ENCODE measurements at regions not wholly inside any gene's neighbourhood (a gene's known extent, or its start where the extent isn't known, plus 50 kb on each side); places are given as distances from the start of the nearest gene placed in this dataset.
"Not testable (repeated sequence)": the region's sequence is repeated elsewhere in the genome, so short reads cannot be mapped to it uniquely, and the experiment has no call there.

- intact Hi-C loops (cut with micrococcal nuclease); H2AK5ac ChIP-seq (ENCODE audit: low read depth, low read length); POLR2A ChIA-PET (ENCODE audit: unreplicated experiment); H2BK20ac ChIP-seq (ENCODE audit: low read depth, low read length); DNase-seq; H3K18ac ChIP-seq (ENCODE audit: low read depth, low read length); H3K9me3 ChIP-seq (ENCODE audit: control insufficient read depth, insufficient read depth, low read length); H2AFZ ChIP-seq (replicated peaks; ENCODE audit: low read length, poor library complexity); H3K4me2 ChIP-seq (ENCODE audit: low read depth, low read length); H3K4me1 ChIP-seq (ENCODE audit: control insufficient read depth, insufficient read depth, low read length); in situ Hi-C loops (cut with MboI; ENCODE audit: low sequenced_read_pairs); H3K27me3 ChIP-seq (ENCODE audit: control insufficient read depth, insufficient read depth, low read length); CTCF ChIA-PET; dilution Hi-C loops (cut with HindIII; ENCODE audit: low sequenced_read_pairs, unreplicated experiment); H3K9ac ChIP-seq (ENCODE audit: low read depth, low read length); H3K27ac ChIP-seq (ENCODE audit: insufficient read depth, low read length); H3K9me1 ChIP-seq (ENCODE audit: insufficient read depth, low read length); H3K14ac ChIP-seq (replicated peaks; ENCODE audit: low read depth, low read length); H3K56ac ChIP-seq (ENCODE audit: extremely low read depth, insufficient read depth, low read length); H2BK15ac ChIP-seq (ENCODE audit: low read depth, low read length); ATAC-seq (ENCODE audit: low read depth); H4K91ac ChIP-seq (ENCODE audit: insufficient read depth, low read depth, low read length); H3K23ac ChIP-seq (ENCODE audit: low read depth, low read length); BruUV-seq (replicated peaks); H3K4ac ChIP-seq (ENCODE audit: low read depth, low read length); H2BK120ac ChIP-seq (ENCODE audit: low read depth, low read length); H4K8ac ChIP-seq (ENCODE audit: low read depth in 2 of 2, low read length in 2 of 2); H4K20me1 ChIP-seq (ENCODE audit: insufficient read depth, low read length); H3K4me3 ChIP-seq (ENCODE audit: insufficient read depth, low read depth, low read length); H4K5ac ChIP-seq (ENCODE audit: low read depth, low read length); H3K36me3 ChIP-seq (ENCODE audit: control insufficient read depth, insufficient read depth, low read length); H2BK5ac ChIP-seq (ENCODE audit: low read depth, low read length, poor library complexity, severe bottlenecking); H3K79me1 ChIP-seq (ENCODE audit: low read depth in 1 of 2, low read length in 2 of 2); H2AK9ac ChIP-seq (replicated peaks; ENCODE audit: low read depth, low read length, poor library complexity): not testable (repeated sequence)
- WGBS, 2 experiments (ENCODE audit: extremely low coverage in 2 of 2, insufficient read length in 1 of 2), result no CpG with 5 or more reads among the region's 2 CpGs
These were observed 357.0 kb upstream of the SPATA31A3 start for GRCh38 chr9:67349424-67349759.

- H2AFZ ChIP-seq (replicated peaks; ENCODE audit: low read length, poor library complexity); H3K18ac ChIP-seq (ENCODE audit: low read depth, low read length); H2BK20ac ChIP-seq (ENCODE audit: low read depth, low read length); H3K9me1 ChIP-seq (ENCODE audit: insufficient read depth, low read length); H4K91ac ChIP-seq (ENCODE audit: insufficient read depth, low read depth, low read length); H2BK15ac ChIP-seq (ENCODE audit: low read depth, low read length); DNase-seq; H4K8ac ChIP-seq (ENCODE audit: low read depth in 2 of 2, low read length in 2 of 2); ATAC-seq (ENCODE audit: low read depth); H2AK5ac ChIP-seq (ENCODE audit: low read depth, low read length); H3K4me2 ChIP-seq (ENCODE audit: low read depth, low read length); H2BK120ac ChIP-seq (ENCODE audit: low read depth, low read length); POLR2A ChIA-PET (ENCODE audit: unreplicated experiment); H3K4ac ChIP-seq (ENCODE audit: low read depth, low read length); CTCF ChIA-PET; H3K4me3 ChIP-seq (ENCODE audit: insufficient read depth, low read depth, low read length); H3K23ac ChIP-seq (ENCODE audit: low read depth, low read length); H3K27me3 ChIP-seq (ENCODE audit: control insufficient read depth, insufficient read depth, low read length); H3K36me3 ChIP-seq (ENCODE audit: control insufficient read depth, insufficient read depth, low read length); intact Hi-C loops (cut with micrococcal nuclease); H3K27ac ChIP-seq (ENCODE audit: insufficient read depth, low read length); H4K5ac ChIP-seq (ENCODE audit: low read depth, low read length); H3K14ac ChIP-seq (replicated peaks; ENCODE audit: low read depth, low read length); H3K9me3 ChIP-seq (ENCODE audit: control insufficient read depth, insufficient read depth, low read length); H4K20me1 ChIP-seq (ENCODE audit: insufficient read depth, low read length); H3K9ac ChIP-seq (ENCODE audit: low read depth, low read length); dilution Hi-C loops (cut with HindIII; ENCODE audit: low sequenced_read_pairs, unreplicated experiment); in situ Hi-C loops (cut with MboI; ENCODE audit: low sequenced_read_pairs); BruUV-seq (replicated peaks); H2BK5ac ChIP-seq (ENCODE audit: low read depth, low read length, poor library complexity, severe bottlenecking); H2AK9ac ChIP-seq (replicated peaks; ENCODE audit: low read depth, low read length, poor library complexity); H3K79me1 ChIP-seq (ENCODE audit: low read depth in 1 of 2, low read length in 2 of 2); H3K56ac ChIP-seq (ENCODE audit: extremely low read depth, insufficient read depth, low read length); H3K4me1 ChIP-seq (ENCODE audit: control insufficient read depth, insufficient read depth, low read length): not testable (repeated sequence)
- no CpG with 5 or more reads among the region's 2 CpGs for WGBS, 2 experiments (ENCODE audit: extremely low coverage in 2 of 2, insufficient read length in 1 of 2)
These were observed 356.4 kb upstream of the SPATA31A3 start for GRCh38 chr9:67348562-67349423.
